Smooth muscle cell (in vitro differentiated cells): ENCODE measurements at regions not wholly inside any gene's neighbourhood (a gene's known extent, or its start where the extent isn't known, plus 50 kb on each side); places are given as distances from the start of the nearest gene placed in this dataset.

Experiments
- DNase-seq: peaks from one replicate; lab custom pipeline; 2025; ENCODE audit not compliant: unreplicated experiment; lab: John Stamatoyannopoulos, UW
- H2AFZ ChIP-seq: fragments of 200-600 bp; sonication (generic); 2 replicates; pipeline ENCODE4 v1.6.0; 2016; ENCODE audit warnings: antibody characterized with exemption, low read depth, mild to moderate bottlenecking
- H3F3A ChIP-seq: fragments of 200-600 bp; sonication (generic); 2 replicates; pipeline ENCODE4 v1.6.0; 2017; ENCODE audit warnings: antibody characterized with exemption, low read depth
- H3K27ac ChIP-seq: fragments of 200-600 bp; sonication (generic); 2 replicates; pipeline ENCODE4 v1.5.1; 2016; ENCODE audit warnings: low read depth, mild to moderate bottlenecking
- H3K27me3 ChIP-seq: fragments of 200-600 bp; sonication (generic); 2 replicates; pipeline ENCODE4 v1.6.1; 2016; ENCODE audit warnings: low read depth, mild to moderate bottlenecking
- H3K36me3 ChIP-seq: fragments of 200-600 bp; sonication (generic); 2 replicates; pipeline ENCODE4 v1.5.1; 2016; ENCODE audit warnings: low read depth
- H3K4me1 ChIP-seq: fragments of 200-600 bp; sonication (generic); 2 replicates; pipeline ENCODE4 v1.5.1; 2016; ENCODE audit warnings: low read depth
- H3K4me2 ChIP-seq: fragments of 200-600 bp; sonication (generic); 2 replicates; pipeline ENCODE4 v1.6.0; 2016; ENCODE audit warnings: mild to moderate bottlenecking
- H3K4me3 ChIP-seq: fragments of 200-600 bp; sonication (generic); 2 replicates; pipeline ENCODE4 v1.5.1; 2016; ENCODE audit warnings: mild to moderate bottlenecking
- H3K79me2 ChIP-seq: fragments of 200-600 bp; sonication (generic); 2 replicates; pipeline ENCODE4 v1.6.0; 2016; ENCODE audit warnings: low read depth, mild to moderate bottlenecking
- H3K9ac ChIP-seq: fragments of 200-600 bp; sonication (generic); 2 replicates; pipeline ENCODE4 v1.6.0; 2016; ENCODE audit warnings: low read depth
- H3K9me3 ChIP-seq: fragments of 200-600 bp; sonication (generic); replicated peaks from 2 replicates; pipeline ENCODE4 v1.5.1; 2016; ENCODE audit warnings: low read depth
- H4K20me1 ChIP-seq: fragments of 200-600 bp; sonication (generic); 2 replicates; pipeline ENCODE4 v1.6.0; 2016; ENCODE audit warnings: low read depth
- CTCF ChIP-seq: fragments of 200-600 bp; sonication (generic); IDR thresholded peaks from 2 replicates; pipeline ENCODE4 v1.5.1; 2017; ENCODE audit warnings: borderline replicate concordance, mild to moderate bottlenecking, antibody characterized with exemption; ENCODE audit not compliant: insufficient read depth, poor library complexity, severe bottlenecking
- WGBS: methylation state at CpG from one replicate; pipeline ENCODE4 v1.1.7; 2016; ENCODE audit warnings: low lambda C conversion rate; 5-methylcytosine and 5-hydroxymethylcytosine counted together

GRCh38 chr10:10642751-10643150 is 374.9 kb upstream of the CELF2 start:
- WGBS = 18% methylated on average over 2 of the region's 2 CpGs
- no peak overlapping the region for H3K4me3 ChIP-seq
- no peaks in the 10 kb centered on the region for H3K79me2 ChIP-seq
- H3K27ac ChIP-seq = peak overlapping the region; percentile 28
- H3K9me3 ChIP-seq = no peaks in the 10 kb centered on the region
- peak overlapping the region; percentile 52 for H2AFZ ChIP-seq
- no peaks in the 10 kb centered on the region for H4K20me1 ChIP-seq
- no peak overlapping the region for H3K9ac ChIP-seq
- no peaks in the 10 kb centered on the region for H3F3A ChIP-seq
- H3K36me3 ChIP-seq = no peaks in the 10 kb centered on the region
- peaks cover 11% of the 10 kb centered on the region for H3K4me1 ChIP-seq
- TF ChIP-seq CTCF = no peak
- DNase-seq = no peak
- H3K27me3 ChIP-seq = no peaks in the 10 kb centered on the region
- peak overlapping the region; percentile 54 for H3K4me2 ChIP-seq

- no peak for TF ChIP-seq CTCF
- no peak overlapping the region for H3K27ac ChIP-seq
- H3K4me3 ChIP-seq = no peak overlapping the region
- H3K4me2 ChIP-seq = no peak overlapping the region
- H3K4me1 ChIP-seq = peaks cover 11% of the 10 kb centered on the region
- H3K27me3 ChIP-seq = no peaks in the 10 kb centered on the region
- peak overlapping the region; percentile 27 for H2AFZ ChIP-seq
- H3K9me3 ChIP-seq = no peaks in the 10 kb centered on the region
- no peaks in the 10 kb centered on the region for H3F3A ChIP-seq
- no peak for DNase-seq
- H3K9ac ChIP-seq = no peak overlapping the region
- H3K36me3 ChIP-seq = no peaks in the 10 kb centered on the region
- 61% methylated on average over 5 of the region's 5 CpGs for WGBS
- no peaks in the 10 kb centered on the region for H4K20me1 ChIP-seq
- H3K79me2 ChIP-seq = no peaks in the 10 kb centered on the region
These were observed 373.5 kb upstream of the CELF2 start for GRCh38 chr10:10644008-10644646.

- no peak for TF ChIP-seq CTCF
- Histone ChIP-seq H4K20me1 (no peaks in the 10 kb centered on the region), H3K9me3 (no peaks in the 10 kb centered on the region), H3K27me3 (no peaks in the 10 kb centered on the region), H3K79me2 (no peaks in the 10 kb centered on the region), H3K4me3 (no peak overlapping the region), H3K4me1 (peaks cover 11% of the 10 kb centered on the region), H3K27ac (no peak overlapping the region), H3K9ac (no peak overlapping the region), H3K4me2 (no peak overlapping the region), H3K36me3 (no peaks in the 10 kb centered on the region), H3F3A (no peaks in the 10 kb centered on the region), H2AFZ (peak overlapping the region; percentile 27)
- 93% methylated on average over 9 of the region's 9 CpGs for WGBS
- no peak for DNase-seq
These were observed 372.8 kb upstream of the CELF2 start for GRCh38 chr10:10644676-10645385.
